HG02623 (cell line): ENCODE measurements at regions not wholly inside any gene's neighbourhood (a gene's known extent, or its start where the extent isn't known, plus 50 kb on each side); places are given as distances from the start of the nearest gene placed in this dataset.
"Not testable (repeated sequence)": the region's sequence is repeated elsewhere in the genome, so short reads cannot be mapped to it uniquely, and the experiment has no call there.

ENCODE experiments used
- ATAC-seq: cut with Tn5 transposase; IDR thresholded peaks from one replicate; pipeline ENCODE4 v1.9.1; 2021; ENCODE audit warnings: moderate library complexity; ENCODE audit not compliant: unreplicated experiment

DNA sequence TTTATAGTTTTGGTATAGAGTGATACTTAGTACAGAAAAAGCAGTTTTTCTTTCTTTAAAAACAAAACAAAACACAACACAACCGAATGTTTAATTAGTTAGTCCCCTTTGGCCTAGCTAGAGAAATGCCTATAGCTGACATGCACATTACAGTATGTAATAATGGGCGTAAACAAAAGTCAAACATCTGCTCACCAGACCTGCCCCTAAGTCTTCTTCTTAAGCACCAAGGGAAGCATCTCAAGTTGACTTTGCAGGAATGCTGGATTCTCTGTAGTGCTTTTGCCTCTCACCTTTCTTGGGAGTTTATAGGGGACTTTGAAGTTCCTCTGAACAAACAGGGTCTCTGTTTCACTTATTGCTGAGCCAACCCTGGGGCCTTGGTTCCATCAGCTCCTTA is 143.7 kb downstream of the TM2D1 start:
- no peak for ATAC-seq

DNA sequence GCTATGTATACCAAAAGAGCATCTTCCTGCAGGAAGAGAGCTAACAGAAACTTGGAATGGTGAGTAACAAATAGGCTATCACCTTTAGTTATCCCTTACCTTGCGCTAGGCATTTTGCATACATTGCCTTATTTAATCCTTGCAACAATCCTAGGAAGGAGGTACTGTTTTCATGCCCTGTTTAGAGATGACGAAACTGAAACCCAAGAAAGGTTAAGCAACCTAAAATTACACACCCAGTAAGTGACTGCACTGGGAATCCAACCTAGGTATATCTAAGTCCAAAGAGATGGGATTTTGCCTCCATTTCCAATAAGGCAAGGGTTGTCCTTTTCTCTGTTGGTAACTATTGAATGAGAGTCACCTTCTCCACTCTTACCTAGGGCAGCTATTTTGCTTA is 144.5 kb downstream of the TM2D1 start:
- no peak for ATAC-seq

DNA sequence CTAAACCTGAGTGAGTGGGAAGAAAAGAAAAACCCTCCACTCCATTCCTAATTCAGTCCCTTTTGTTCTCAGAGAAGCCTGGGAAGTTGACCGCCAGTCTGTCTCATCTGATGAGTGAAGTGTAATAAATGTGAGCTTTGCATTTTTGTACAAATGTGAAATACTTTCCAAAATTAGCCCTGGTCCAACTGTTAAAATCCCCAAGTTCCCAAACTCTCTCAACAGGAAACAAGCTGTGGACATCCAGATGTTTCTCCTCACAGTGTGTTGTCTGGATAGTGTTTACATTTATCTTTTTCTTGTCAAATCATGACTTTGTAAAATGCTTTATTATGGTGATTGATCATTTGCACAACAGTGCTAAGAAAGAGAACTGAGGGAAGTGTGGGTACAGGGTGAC is 145.1 kb downstream of the TM2D1 start:
- ATAC-seq, result no peak

GRCh38 chr1:61572046-61572445 is 152.9 kb downstream of the TM2D1 start:
- ATAC-seq, result no peak

GRCh38 chr1:61570191-61570590 is 154.8 kb downstream of the TM2D1 start:
- ATAC-seq, result no peak

DNA sequence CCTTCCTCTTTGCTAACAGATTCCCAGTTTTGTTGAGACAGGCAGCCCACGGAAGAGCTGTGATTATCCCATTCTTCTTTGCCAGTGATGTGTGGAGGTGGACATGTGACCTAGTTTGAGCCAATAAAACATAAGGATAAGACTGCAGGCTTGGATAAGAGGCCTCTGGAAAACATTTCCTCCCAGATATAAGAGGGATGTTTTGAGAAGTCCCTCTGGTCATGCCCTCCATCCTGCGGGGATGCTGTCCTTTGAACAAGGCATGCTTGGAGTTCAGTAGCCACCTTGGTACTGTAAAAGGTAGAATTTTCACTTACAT is 155.7 kb downstream of the TM2D1 start:
- no peak for ATAC-seq

DNA sequence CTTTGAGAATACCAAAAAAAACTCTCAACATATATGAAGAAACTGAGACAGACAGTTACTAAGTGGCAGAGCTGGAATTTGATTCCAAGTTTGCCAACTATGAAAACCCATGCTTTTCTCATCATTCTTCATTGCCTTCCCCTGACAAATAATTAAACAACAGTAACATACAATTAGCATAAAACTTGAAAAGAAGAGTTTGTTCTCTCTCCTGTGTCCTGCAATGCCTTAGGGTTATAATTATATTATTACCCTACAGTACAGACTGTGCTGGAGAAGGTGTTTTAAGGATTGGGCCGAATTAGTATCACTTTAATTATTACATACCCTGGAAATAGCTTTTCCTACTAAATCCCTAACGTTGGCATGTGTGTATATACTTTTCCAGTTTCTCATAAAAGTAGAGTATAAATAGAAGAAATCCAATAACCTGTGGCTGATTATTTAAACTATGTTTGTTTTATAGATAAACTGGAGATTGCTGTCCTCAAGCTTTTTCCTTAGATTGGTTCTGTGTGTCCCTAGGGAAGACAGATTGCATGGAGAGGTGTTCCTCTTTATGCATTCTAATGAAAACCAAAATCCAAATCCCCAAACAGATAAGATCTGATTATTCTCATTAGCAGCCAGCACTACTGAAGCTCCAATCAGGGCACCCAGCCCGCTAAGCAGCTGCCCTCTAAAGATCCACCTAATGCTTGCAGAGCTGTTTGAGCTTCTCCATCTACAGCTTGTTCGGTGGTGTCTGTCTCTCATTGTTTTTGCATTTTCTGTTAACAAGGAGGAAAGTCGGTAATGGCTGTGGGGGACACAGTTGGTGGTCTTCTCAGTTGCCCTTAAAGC is 156.3 kb downstream of the TM2D1 start:
- no peak for ATAC-seq

- ATAC-seq, result no peak
Measured at GRCh38 chr1:61566177-61566576, 158.8 kb downstream of the TM2D1 start.

GRCh38 chr1:61563611-61564010 is 161.3 kb downstream of the TM2D1 start:
- no peak for ATAC-seq

DNA sequence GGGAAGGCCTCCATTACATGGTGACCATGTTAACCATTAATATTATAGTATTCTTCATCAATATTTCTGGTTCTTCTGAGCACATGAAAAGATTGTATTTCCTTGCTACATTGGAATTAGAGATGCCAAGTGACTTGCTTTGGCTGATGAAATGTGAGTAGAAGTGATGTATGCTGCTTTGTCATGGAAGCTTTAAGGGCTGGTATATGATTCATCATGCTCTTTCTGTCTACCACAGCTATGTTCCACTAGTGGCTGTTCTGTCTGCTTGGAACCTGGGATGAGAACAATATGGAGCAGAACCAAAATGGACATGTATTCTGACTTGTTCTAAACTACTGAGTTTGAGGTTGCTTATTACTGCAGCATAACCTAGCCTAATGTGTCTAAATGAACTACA is 163.3 kb downstream of the TM2D1 start:
- no peak for ATAC-seq

- ATAC-seq, result no peak
Measured at GRCh38 chr1:61560385-61560784, 164.6 kb downstream of the TM2D1 start.

DNA sequence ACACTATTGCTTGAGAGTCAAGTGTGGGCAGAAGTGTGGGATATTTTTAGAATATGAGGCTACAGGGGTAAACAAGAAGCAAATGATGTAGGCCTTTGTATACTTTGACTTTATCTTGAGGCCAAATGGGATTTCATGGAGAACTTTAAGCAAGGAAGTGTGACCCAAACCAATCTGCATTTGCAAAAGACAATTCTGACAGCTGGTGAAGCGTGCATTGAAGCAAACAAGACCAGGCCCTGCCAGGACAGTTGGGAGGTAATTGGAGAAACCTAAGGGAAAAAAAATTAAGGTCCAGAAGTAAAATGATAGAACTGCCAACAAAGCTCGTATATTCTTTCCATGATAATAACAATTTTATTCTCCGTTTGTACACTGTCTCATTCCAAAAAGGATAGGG is 168.3 kb downstream of the TM2D1 start:
- ATAC-seq, result no peak

GRCh38 chr1:61552630-61553305 is 172.2 kb downstream of the TM2D1 start:
- no peak for ATAC-seq

GRCh38 chr1:61547302-61547701 is 177.6 kb downstream of the TM2D1 start:
- ATAC-seq, result not testable (repeated sequence)

- ATAC-seq, result not testable (repeated sequence)
Measured at GRCh38 chr1:61544870-61545269, 180.1 kb downstream of the TM2D1 start.

DNA sequence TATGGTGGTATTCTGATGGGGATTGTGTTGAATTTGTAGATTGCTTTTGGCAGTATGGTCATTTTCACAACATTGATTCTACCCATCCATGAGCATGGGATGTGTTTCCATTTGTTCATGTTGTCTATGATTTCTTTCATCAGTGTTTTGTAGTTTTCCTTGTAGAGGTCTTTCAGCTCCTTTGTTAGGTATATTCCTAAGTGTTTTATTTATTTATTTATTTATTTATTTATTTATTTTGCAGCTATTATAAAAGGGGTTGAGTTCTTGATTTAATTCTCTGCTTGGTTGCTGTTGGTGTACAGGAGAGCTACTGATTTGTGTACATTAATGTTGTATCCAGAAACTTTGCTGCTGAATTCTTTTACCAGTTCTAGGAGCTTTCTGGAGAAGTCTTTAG is 181.4 kb downstream of the TM2D1 start:
- not testable (repeated sequence) for ATAC-seq

- ATAC-seq, result no peak
Measured at GRCh38 chr1:61539720-61540462, 185.1 kb downstream of the TM2D1 start.

DNA sequence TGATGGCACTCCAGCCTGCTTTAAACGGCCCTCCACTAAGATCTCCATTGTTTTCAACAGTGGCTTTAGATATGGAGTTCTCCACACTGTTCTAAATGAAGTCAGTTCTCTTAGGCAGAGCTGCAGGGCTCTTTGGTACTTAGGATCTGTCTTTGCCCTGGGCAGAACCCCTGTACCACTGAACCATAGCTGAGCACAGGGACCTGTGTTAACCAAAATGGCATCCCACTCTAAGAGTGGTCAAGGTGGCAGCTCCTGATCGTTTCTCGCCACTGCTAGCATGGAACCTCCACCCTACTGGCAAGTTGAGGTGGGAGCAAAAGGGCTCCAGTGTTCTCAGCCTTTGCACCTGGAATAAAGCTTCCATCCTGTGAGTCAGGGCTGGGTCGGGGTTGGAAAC is 186.7 kb downstream of the TM2D1 start:
- ATAC-seq, result no peak

DNA sequence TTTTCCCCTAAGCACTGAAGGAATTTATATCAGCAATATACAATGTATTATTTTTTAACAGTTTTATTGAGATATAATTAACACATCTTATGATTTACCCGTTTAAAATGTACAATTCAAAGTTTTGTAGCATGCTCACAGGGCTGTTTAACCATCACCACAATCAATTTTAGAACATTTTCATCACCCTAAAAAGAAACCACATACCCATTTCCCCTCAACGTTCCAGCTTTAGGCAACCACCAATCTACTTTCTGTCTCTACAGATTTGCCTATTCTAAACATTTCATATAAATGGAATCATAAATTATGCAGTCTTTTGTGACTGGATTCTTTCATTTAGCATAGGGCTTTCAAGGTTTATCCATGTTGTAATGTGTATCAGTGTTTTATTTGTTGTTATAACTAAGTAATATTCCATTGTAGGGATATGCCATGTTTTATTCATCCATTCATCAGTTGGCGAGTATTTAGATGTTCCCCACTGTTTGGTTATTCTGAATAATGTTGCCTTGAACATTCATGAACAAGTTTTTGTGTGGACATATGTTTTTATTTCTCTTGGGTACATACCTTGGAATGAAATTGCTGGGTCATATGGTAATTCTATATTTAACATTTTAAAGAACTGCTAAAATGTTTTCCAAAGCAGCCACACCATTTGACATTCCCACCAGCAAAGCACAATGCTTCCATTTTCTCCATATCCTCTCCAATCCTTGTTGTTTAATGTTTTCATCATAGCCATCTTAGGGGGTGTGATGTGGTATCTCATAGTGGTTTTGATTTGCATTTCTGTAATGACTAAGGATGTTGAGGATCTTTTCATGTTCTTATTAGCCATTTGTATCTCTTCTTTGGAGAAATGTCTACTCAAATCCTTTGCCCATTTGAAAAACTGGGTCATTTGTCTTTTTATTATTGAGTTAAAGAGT is 188.5 kb downstream of the TM2D1 start:
- no peak for ATAC-seq

DNA sequence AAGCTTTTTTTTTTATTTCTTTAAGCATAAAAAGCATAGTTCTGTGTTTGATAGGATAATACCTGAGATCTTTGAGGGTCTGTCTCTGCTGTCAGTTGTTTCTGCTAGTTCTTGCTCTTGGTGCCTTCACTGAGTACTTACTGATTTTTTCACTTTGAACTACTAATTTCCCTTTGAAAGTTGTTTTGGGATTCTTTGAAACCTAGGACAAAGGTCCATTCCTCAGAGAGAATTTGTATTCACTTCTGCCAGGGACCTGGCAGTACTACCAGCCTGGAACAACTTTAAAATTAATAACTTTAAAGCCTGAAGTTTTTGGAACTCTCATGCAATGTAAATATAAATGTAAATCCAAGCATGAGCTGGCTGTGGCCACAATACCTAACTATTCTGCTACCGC is 190.1 kb downstream of the TM2D1 start:
- no peak for ATAC-seq

- no peak for ATAC-seq
Measured at GRCh38 chr1:61533546-61533945, 191.4 kb downstream of the TM2D1 start.
